ENCODE measurements at regions not wholly inside any gene's neighbourhood (a gene's known extent, or its start where the extent isn't known, plus 50 kb on each side); places are given as distances from the start of the nearest gene placed in this dataset.

DNA sequence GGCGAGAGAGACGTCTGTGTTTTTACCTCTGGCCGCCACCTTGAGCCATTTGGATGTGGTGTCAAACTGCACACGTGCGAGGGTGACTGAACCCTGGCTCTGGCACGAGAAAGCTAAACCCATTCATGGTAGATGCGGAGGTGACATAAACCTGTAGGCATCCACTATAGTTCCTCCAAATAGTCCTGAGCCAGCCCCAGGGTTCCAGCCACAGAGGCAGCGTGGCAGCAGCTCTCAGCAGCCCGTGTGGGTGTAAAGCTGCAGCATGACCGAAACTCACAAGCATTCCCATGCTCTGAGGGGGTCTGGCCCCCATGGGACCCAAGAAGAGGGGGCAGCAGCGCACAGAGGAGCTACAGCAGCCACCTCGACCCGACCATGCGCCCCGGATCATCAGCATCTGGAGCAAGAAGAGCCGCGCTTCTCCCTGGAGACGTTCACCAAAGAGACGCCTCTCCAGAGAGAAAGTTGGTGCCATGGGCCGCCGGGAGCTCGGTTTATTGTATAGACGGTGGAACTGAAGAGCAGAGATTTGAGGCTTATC lies 303.8 kb upstream of the IRX4 start:
- intact Hi-C loops (cut with DNase I): no loop called here
- Histone ChIP-seq H3K27ac (no peak overlapping the region), H3K9me3 (no peaks in the 10 kb centered on the region), H3K36me3 (no peaks in the 10 kb centered on the region), H3K27me3 (replicated peaks; ENCODE audit: insufficient read depth) (no peaks in the 10 kb centered on the region), H3K4me1 (replicated peaks) (no peaks in the 10 kb centered on the region), H3K4me3 (no peak overlapping the region)
- DNase-seq (ENCODE audit: low spot score): no peak
- TF ChIP-seq CTCF (IDR thresholded peaks at IDR 0.05): no peak
- TF ChIP-seq POLR2AphosphoS5 (IDR thresholded peaks at IDR 0.05): no peak
- no peak for TF ChIP-seq POLR2A (IDR thresholded peaks at IDR 0.05)
- WGBS: 90% methylated on average over 23 of the region's 23 CpGs

DNA sequence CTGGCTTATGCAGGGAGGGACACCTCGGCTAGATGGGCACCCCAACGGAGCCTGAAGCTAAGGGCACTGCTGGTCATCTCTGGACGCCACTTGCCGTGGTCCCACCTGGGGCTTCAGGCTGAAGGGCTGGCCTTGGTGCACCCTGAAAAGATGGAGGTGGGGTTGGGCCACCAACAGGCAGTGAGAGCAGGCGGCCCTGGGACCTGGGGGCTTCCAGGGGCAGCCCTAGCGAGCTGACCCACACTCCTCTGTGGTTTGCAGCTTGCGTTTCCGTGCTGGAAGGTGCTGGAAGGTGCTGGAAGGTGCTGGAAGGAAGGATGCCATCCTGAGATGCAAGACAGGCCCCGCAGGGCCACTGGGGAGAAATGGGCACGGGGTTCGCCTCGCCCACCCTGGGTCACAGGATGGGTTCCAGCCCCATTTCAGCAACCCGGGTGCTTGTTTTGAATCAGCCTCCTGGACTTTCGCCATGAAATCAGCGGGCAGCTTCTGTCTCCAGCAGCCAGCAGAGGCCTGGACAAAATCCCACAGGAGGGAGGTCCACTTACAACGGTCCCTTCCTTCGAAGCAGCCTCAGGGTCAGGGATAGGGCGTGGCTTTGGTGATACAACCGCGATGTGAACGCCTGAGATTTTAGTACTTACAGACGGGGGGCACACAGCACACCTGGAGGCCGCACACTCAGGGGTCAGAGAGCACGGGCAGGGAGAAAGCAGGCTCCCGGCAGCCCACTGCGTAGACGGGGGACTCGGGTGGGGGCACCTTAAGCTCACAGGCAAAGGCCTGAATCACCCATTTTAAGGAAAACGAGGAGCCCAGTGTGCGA lies 303.1 kb upstream of the IRX4 start:
- TF ChIP-seq CTCF (IDR thresholded peaks at IDR 0.05): no peak
- no peak for TF ChIP-seq POLR2A (IDR thresholded peaks at IDR 0.05)
- no peak for TF ChIP-seq POLR2AphosphoS5 (IDR thresholded peaks at IDR 0.05)
- H3K27me3 ChIP-seq (replicated peaks; ENCODE audit: insufficient read depth): no peaks in the 10 kb centered on the region
- no peaks in the 10 kb centered on the region for H3K36me3 ChIP-seq
- 88% methylated on average over 29 of the region's 30 CpGs for WGBS
- no peaks in the 10 kb centered on the region for H3K4me1 ChIP-seq (replicated peaks)
- intact Hi-C loops (cut with DNase I): no loop called here
- no peaks in the 10 kb centered on the region for H3K9me3 ChIP-seq
- no peak overlapping the region for H3K27ac ChIP-seq
- H3K4me3 ChIP-seq: no peak overlapping the region
- no peak for DNase-seq (ENCODE audit: low spot score)

DNA sequence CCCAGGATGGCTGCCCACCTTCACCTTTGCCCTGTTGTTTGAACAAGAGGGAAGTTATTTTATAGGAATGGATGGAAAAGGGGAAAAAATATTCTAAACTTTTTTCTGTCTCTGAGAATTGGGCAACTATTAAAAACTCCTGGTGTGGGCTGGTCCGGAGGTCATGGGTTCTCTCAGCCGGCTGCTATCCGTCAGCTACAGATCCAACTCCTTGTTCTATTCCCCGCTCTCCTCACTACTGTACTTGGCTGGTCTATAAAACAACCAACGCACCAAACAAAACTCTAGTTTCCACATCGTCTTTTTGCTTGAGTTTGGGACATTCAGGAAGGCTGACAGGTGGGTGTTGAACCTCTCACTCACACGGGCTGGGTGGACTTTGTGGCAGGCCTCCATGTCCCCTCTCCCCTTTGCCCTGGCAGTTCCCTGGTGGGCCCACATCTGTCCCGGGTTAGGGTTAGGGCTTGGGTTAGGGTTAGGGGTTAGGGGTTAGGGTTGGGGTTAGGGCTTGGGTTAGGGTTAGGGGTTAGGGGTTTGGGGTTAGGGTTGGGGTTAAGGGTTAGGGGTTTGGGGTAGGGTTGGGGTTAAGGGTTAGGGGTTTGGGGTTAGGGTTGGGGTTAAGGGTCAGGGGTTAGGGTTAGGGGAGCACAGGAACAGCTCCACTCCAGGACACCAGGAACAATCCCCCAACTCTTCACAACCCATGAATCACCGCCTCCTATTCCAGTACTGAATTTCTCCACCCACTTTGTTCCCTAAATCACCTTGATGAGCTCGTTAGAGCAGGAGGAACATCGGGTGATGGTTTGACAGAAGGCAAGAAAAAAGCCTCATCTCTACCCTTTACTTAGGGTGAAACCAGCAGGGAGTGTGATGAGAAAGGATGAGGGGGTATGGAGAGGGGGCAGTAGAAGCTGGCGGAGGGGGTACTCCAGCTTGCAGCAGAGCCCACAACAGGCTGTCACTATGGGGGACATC lies 302.1 kb upstream of the IRX4 start:
- Histone ChIP-seq H3K36me3 (no peaks in the 10 kb centered on the region), H3K4me1 (replicated peaks) (no peaks in the 10 kb centered on the region), H3K27ac (no peak overlapping the region), H3K27me3 (replicated peaks; ENCODE audit: insufficient read depth) (no peaks in the 10 kb centered on the region), H3K4me3 (no peak overlapping the region), H3K9me3 (no peaks in the 10 kb centered on the region)
- TF ChIP-seq CTCF (IDR thresholded peaks at IDR 0.05): no peak
- TF ChIP-seq POLR2A (IDR thresholded peaks at IDR 0.05): no peak
- TF ChIP-seq POLR2AphosphoS5 (IDR thresholded peaks at IDR 0.05): no peak
- no peak for DNase-seq (ENCODE audit: low spot score)
- 75% methylated on average over 12 of the region's 12 CpGs for WGBS
- intact Hi-C loops (cut with DNase I): no loop called here

- Histone ChIP-seq H3K9me3 (no peaks in the 10 kb centered on the region), H3K4me3 (no peak overlapping the region), H3K4me1 (replicated peaks) (no peaks in the 10 kb centered on the region), H3K36me3 (no peaks in the 10 kb centered on the region), H3K27me3 (replicated peaks; ENCODE audit: insufficient read depth) (no peaks in the 10 kb centered on the region), H3K27ac (no peak overlapping the region)
- 56% methylated on average over 5 of the region's 5 CpGs for WGBS
- TF ChIP-seq CTCF (IDR thresholded peaks at IDR 0.05) (no peak), POLR2A (IDR thresholded peaks at IDR 0.05) (no peak), POLR2AphosphoS5 (IDR thresholded peaks at IDR 0.05) (no peak)
- intact Hi-C loops (cut with DNase I): no loop called here
- no peak for DNase-seq (ENCODE audit: low spot score)
Observed at GRCh38 chr5:2184026-2184366, 301.3 kb upstream of the IRX4 start.
